HG02759 (cell line): ENCODE measurements at regions not wholly inside any gene's neighbourhood (a gene's known extent, or its start where the extent isn't known, plus 50 kb on each side); places are given as distances from the start of the nearest gene placed in this dataset.
"Not testable (repeated sequence)": the region's sequence is repeated elsewhere in the genome, so short reads cannot be mapped to it uniquely, and the experiment has no call there.

ENCODE experiments used
- ATAC-seq: cut with Tn5 transposase; IDR thresholded peaks from one replicate; pipeline ENCODE4 v1.9.1; 2021; ENCODE audit warnings: mild to moderate bottlenecking, moderate library complexity; ENCODE audit not compliant: unreplicated experiment

DNA sequence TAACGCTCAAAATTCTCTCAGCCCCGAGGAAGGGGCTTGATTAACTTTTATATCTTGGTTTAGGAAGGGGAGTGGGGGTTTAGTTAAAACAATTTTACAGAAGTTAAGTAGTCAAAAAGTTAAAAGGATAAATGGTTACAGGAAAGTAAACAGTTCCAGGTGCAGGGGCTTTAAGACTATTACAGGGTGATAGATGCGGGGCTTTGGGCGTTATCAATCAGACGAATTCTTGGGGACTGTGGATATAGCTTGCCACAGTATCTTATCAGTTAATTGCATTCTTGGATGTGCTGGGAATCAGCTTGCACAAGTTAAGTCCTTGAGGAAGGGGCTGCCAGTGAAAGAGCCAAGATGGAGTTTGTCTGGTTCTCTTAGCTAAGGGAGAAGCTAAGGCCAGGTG, 616.2 kb downstream of the XPNPEP1 start:
- not testable (repeated sequence) for ATAC-seq

DNA sequence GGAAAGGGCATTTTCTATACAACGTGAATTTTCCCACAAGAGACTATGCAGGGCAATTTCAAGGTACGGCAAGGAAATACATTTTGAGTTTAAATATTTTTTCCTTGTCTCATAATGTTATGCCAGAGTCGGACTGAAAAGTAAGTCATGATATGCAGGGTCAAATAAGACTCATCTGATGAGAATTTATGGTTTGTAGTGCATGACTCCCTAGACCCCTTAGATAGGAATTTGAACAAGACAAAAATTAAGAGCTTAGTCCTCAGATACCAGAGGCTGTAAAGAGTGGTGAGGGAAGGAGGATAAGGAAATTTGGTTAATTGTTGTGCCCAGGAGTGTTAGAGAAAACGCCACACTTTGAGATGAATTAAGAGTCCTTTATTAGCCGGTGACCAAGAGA, 616.6 kb downstream of the XPNPEP1 start:
- no peak for ATAC-seq

DNA sequence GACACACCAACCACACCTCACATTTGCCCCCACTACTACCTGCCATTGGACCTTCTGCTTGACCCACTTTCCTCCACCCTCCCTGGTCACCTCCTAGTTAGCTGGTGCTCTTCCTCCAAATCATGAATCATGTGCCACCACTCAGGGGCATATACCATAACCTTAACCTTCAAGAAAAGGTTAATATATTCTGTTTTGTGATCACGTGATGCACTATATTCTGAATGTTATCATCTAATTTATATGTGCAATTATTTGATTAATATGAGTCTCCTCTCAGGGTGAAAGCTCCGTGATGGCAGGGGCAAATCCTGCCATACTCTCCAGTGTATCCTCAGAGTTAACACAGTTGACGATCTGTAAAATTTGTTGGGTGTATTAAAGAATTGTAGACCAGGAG, 635.5 kb downstream of the XPNPEP1 start:
- no peak for ATAC-seq

DNA sequence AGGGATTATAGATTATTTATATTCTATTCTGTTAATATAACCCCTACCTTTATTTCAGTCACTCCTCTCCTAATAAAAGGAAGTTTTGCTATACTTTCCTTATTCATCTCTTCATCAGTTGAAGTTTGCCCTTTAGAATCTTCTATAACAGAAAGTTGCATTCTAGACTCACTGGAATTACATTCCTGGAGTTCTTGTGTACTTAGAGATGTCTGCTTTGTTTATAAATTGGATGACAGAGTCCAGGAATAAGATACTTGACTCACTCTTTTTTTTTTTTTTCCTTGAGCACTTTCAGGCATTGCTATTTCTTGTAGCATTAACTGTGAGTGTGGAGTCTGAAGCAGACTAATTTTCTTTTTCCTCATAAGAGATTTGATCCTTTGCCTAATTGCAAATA, 640.8 kb downstream of the XPNPEP1 start:
- ATAC-seq, result no peak

DNA sequence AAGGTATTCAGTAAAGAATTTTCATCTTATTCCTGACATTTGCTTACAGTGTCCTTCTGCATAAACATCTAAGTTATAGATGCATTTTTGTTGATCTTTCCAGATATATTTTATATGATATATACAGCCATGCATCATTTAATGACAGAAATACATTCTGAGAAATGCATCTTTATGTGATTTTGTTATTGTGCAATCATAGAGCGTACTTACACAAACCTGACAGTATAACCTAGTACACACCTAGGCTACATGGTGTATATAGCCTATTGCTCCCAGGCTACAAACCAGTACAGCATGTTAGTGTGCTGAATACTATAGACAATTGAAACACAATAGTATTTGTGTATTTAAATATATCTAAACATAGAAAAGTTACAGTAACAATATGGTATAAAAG, 642.0 kb downstream of the XPNPEP1 start:
- no peak for ATAC-seq

DNA sequence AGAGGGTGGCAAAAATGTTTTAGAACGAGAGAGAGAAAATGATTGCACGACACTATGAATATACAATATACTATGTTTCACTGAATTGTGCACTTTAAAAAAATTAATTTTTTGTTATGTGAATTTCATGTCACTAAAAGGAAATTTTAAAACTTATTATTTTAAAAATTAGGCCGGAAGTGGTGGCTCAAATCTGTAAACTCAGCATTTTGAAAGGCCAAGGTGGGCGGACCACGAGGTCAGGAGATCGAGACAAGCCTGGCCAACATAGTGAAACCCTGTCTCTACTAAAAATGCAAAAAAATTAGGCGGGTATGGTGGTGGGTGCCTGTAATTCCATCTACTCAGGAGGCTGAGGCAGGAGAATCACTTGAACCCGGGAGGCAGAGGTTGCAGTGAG, 642.5 kb downstream of the XPNPEP1 start:
- no peak for ATAC-seq

DNA sequence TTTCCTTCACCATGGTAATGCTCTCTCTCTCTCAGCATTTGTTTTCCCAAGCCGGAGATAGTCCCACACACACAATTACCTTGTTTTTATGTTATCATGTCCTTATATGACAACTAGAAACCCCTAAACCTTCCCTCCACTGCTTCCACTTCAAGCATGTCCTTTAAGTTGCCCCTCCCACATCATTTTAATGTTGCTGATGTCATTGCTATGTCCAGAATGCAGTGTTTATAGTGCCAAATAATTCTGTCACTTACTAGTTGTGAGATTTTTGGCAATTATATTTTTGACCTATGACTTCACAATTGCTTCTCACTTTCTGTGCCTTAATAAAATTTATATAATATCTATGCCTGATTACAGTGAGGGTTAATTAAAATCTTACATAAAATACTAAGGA, 645.9 kb downstream of the XPNPEP1 start:
- ATAC-seq, result no peak

DNA sequence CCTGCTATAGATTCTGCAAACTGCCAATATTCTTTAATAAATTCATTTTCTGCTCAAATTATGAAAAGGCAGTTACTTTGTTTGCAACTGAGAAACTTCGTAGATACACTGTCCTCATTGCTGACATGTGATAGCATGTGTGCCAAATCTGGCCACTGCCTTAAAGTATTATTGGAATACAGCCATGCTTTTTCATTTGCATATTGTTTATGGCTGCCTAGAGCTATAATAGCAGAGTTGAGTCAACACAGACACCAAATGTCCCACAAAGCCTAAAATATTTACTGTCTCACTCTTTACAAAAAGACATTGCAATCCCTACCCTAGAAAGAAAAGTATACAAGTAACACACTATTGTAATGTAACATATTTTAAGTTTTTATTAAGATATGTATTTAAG, 647.4 kb downstream of the XPNPEP1 start:
- ATAC-seq, result no peak

DNA sequence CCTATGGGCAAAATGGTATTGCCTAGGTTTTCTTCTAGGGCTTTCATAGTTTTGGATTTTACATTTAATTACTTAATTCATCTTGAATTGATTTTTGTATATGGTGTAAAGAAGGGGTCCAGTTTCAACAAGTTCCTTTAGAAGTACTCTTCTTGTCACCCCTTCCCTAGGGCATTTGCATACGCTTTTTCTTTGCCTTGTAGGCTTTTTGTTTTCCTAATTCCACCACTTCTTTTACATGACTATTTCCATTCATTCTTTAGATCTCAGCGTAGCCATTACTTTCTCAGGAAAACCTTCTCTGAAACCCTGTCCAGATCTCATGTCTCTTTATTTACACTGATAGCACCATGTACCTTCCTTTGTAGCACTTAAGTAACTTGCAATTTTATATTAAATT, 648.6 kb downstream of the XPNPEP1 start:
- ATAC-seq, result no peak

DNA sequence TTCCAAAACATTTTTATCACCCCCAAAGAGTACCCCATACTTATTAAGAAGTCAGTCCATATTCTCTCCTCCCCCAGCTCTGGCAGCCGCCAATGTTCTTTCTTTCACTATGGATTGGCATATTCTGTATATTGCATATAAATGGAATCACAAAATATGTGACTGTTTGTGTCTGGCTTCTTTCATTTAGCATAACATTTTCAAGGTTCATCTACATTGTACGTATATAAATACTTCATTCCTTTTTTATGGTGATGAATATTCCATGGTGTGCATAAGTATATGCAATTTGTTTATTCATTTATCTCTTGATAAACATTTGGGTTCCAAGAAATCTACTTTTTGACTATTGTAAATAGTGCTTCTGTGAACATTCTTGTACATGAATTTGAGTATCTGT, 653.1 kb downstream of the XPNPEP1 start:
- ATAC-seq, result no peak

DNA sequence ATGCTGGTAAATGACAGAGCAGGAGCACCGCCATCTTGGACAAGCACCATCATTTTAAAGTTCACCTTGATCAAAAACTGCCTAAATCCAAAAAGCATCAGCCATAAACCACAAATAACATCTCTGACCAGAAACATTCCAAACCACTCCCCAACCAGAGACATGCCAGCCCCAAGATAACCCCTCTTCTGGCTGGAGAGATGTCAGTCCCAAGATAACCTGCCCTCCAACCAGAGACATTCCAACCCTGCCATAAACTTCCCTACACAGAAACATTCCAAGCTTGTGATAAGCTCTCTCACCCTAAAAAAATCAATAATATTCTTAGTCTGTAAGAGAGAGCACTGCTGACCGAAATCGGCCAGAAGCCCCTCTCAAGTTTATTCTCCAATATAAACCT, 659.3 kb downstream of the XPNPEP1 start:
- ATAC-seq, result no peak

DNA sequence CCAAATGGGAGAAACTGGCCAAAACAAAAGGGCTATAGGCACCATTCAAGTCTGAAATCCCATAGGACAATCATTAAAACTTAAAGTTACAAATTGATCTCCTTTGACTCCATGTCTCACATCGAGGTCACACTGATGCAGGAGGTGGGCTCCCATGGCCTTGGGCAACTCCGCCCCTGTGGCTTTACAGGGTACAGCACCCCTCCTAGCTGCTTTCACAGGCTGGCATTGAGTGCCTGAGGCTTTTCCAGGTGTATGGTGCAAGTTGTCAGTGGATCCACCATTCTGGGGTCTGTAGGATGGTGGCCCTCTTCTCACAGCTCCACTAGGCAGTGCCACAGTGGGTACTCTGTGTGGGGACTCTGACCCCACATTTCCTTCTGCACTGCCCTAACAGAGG, 662.1 kb downstream of the XPNPEP1 start:
- ATAC-seq, result no peak

DNA sequence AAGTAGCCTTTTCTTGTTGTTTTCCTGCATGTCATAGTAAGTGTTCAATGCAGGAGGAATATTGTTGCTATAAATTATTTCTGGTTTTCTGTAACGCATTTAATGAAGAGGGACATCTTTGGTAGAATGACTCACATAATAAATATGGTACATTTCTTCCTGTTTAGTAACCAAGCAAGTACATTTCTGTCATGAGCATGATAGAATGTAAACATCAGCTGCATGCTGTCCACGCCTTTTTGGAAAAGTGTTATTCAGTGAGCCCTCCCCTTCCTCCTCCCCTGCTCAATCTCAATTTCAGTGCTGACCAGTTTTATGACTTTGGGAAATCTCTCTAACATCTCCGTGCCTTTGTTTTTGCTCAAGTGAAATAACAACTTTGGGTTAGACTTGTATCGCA, 664.0 kb downstream of the XPNPEP1 start:
- ATAC-seq, result no peak

DNA sequence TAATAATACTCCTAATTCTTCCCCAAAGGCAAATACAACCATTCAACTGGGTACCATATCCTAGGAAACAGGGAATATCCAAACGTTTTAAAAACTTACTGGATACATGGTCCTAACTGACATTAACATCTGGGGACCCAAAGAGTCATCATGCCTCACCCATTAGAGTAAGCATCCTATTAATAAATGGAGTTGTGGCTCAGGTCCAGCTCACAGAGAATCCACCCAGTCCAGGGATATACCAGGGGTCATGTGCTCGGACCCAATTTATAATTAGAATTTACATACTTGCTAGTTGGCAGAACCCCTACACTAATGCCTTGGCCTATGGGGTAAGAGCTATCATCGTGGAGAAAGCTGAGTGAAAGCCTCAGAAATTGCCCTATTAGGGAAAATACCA, 670.0 kb downstream of the XPNPEP1 start:
- ATAC-seq, result no peak

DNA sequence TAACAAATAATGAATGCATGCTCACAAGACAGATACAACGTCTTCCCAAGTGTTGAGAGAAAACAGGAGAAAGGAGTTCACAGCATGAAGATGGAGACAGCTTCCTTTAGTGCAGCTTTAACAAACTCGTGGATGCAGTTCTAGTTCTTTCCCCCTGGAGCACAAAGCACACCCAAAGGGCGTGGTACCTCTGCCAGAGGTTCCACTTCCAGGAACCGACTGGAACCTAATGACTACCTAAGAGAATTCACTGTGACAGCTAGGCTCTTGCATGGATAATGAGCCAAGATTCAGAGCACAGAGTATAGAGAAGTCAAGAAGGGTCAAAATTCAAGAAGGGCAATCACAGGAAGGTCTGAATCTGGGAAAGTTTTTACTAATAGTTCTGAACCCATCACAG, 673.2 kb downstream of the XPNPEP1 start:
- ATAC-seq, result no peak

DNA sequence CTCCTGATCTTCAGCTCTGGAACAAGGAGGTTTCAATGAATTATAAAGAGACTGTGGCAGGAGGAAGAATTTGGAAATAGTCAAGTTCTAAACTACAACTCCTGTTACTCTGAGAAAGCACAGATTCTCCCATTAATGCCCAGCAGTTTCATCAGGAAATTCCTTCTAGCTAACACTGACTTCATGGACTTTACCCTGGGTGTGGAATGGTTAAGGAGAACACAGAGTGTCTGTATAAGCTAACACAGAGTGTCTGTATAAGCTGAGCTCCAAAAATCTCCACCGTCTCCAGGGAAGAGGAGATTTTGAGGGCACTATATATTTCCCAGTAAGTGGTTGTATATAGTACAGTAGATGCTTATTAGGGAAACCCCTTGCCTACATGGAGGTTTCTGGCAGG, 675.5 kb downstream of the XPNPEP1 start:
- ATAC-seq, result no peak

DNA sequence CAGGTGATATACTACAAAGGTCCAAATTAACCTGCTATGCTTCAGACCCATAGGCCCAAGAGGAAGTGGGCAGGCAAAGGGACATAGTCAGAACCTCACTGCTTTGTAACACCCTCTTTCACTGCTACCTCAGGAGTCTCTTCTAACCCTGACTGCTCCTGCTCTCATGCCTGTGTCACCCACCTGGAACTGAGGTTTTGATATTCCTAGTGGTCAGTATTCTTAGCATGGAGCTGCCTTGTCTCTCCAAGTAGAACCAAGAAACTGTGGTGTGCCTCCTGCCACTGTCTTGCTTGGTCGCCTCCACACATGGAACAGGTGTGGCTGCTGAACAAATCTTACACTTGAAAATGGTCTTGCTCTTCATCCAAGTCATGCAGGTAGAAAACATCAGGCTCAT, 677.5 kb downstream of the XPNPEP1 start:
- ATAC-seq, result no peak

DNA sequence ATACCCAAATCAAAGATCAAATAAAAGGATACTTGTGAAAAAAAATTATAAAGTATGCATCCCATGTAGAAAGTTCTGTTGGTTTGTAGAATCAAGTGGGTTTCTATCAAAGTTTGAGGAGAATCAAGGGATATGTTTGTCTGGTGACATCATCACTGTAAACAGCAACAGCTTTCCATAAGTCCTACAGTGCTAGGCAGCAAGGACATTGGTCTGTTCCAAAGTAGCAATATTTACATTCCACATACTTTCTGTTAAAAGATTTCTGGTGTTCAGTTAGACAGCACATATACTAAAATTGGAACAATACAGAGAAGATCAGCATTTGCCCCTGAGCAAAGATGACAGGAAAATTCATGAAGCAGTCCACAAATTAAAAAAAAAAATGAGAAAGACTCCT, 683.9 kb downstream of the XPNPEP1 start:
- no peak for ATAC-seq

DNA sequence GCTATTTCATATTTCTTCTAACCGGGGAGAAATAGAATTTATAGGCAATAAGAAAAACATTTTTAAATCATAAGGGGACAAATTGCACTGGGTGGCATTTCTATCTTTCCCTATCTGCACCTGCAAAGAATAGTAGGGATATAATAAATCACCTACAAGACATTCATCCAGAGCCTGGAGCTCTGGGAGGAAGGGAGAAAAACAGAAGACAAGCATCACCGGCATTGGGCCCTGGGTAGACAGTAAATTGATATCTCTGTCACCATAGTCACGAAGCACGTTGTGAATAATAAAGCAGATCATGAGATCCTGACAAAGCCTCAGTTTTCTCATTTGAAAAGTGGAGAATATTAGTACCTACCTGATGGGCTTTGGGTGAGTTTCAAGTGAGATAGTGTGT, 685.6 kb downstream of the XPNPEP1 start:
- no peak for ATAC-seq

DNA sequence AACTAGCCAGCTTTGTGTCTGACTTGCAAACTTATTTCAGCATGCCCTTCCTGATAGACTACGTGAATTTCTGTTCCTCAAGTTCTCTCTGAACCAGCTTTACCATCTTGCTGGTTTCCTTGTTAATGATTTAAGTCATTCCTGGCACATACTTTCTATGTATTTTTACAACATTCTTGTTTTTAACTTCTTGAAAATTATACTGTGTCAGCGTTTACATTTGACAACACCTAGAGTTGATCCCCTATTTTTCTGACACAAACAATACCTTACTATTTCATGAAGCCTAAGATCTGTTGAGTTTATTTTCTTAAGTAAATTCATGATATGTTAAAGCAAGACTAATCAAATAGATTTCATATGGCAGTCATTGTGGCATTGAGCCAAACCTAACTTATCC, 686.3 kb downstream of the XPNPEP1 start:
- no peak for ATAC-seq

DNA sequence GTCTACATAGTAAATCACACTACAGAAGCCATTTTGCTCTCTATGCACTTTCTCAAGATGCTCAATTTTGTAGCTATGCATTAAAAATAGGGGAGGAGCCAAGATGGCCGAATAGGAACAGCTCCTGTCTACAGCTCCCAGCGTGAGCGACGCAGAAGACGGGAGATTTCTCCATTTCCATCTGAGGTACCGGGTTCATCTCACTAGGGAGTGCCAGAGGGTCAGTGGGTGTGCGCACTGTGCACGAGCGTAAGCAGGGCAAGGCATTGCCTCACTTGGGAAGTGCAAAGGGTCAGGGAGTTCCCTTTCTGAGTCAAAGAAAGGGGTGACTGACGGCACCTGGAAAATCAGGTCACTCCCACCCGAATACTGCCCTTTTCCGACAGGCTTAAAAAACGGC, 699.8 kb downstream of the XPNPEP1 start:
- not testable (repeated sequence) for ATAC-seq

DNA sequence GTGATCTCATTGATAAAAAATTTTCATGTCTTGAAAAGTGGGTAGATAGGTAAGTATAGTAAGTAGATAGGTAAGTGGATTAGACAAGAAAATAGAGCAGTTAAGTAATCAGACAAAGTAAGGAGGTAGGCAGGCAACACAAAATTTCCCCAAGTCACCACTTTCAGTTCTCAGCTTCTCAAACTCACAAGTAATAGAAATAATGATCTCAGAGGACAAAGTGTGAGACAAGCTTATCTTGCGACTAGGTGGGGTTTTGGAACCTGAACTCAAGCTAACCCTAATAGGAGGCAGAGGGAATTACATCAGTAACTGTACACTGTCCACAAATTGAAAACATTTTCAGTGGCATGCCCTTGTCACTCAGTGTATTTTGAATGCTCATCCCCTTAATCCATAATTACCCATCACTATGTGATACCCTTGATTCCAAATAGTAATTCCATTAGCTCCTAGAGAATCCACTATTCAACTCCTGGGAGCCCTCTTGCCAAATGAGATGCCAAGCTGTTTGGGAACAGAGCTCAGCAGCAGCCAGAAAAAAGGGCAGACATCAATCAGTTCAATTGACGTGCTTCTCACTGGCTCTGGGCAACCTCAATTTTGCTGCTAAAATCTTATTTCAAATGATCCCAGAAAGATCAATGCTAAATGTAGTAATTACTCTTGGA, 703.2 kb downstream of the XPNPEP1 start:
- ATAC-seq, result no peak

DNA sequence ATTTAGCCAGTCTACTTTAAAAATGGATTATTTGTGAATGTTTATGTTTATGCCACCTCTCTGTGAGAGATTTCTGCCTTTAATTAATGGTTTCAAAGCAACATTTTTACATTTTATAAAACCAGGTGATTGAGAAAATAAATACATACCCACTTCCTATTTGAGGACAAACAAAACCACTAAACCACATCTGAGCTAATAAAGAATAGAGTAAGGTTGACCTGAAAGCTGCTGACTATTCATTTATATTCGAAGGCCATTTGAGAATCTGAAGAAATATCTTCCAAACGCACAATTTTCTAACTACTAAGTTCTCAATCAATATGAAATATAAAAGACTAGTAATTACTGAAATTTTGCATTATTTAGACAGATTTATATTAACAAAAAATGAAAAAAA, 705.1 kb downstream of the XPNPEP1 start:
- no peak for ATAC-seq
